Pulmonary artery endothelial cell (primary cell): ENCODE measurements at regions not wholly inside any gene's neighbourhood (a gene's known extent, or its start where the extent isn't known, plus 50 kb on each side); places are given as distances from the start of the nearest gene placed in this dataset.
"Not testable (repeated sequence)": the region's sequence is repeated elsewhere in the genome, so short reads cannot be mapped to it uniquely, and the experiment has no call there.

Source experiments
- DNase-seq: peaks from one replicate; pipeline ENCODE4 v3.0.0-alpha.2; 2011; ENCODE audit warnings: low read depth, low spot score

DNA sequence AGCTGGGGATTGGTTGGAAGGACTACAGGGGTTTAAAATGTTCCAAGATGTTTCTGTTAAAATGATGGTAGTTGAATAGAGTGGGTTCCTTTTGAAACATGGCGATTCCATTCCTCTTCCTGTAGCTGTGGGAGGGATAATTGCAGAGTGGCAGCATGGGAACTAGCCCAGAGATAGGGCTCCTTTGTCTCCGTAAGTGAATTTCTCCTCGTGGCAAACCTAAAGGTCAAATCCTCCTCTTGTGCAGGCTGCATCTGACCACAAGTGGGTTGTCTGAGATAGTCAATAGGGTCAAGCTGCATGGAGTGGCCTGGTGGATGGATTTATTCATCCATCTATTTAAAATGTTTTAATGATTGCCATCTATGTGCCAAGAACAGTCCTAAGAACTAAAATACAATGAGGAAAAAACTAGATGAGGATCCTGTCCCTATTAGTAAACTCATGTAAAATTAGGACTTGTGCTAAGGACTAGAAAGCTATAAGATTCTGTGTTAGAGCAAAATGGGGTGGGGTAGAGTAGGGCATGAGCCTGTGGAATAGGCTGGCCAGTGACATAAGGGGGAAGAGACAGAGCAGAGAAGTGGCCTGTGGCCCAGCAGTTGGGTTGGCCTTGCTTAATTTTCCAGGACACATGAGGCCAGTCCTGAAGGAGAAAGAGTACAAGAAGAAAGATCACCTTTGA is 89.1 kb upstream of the IVNS1ABP start:
- DNase-seq: no peak

- no peak for DNase-seq
These were observed 88.0 kb upstream of the IVNS1ABP start for GRCh38 chr1:185404907-185405568.

GRCh38 chr1:185404291-185404690 is 87.2 kb upstream of the IVNS1ABP start:
- no peak for DNase-seq

- no peak for DNase-seq
These were observed 85.9 kb upstream of the IVNS1ABP start for GRCh38 chr1:185402930-185403329.

GRCh38 chr1:185401019-185401418 is 84.0 kb upstream of the IVNS1ABP start:
- DNase-seq: no peak

DNA sequence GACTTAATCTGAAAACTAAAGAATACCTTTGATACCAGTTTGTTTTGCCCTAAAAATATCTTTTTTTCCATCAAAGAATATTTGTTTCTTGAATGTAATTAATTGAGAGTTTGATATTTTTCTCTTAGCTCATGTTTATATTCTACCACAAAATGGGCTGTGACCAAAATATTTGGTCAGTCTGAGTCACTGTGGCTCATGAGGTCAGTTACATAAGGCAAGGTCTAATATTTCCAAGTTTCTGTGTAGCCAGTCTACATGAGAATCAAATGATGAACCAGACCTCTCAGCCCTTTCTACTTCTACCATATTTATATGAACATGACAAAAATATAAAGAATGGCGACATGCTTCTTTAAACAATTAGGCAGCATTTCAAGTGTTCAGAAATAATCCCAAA is 83.0 kb upstream of the IVNS1ABP start:
- DNase-seq: no peak

DNA sequence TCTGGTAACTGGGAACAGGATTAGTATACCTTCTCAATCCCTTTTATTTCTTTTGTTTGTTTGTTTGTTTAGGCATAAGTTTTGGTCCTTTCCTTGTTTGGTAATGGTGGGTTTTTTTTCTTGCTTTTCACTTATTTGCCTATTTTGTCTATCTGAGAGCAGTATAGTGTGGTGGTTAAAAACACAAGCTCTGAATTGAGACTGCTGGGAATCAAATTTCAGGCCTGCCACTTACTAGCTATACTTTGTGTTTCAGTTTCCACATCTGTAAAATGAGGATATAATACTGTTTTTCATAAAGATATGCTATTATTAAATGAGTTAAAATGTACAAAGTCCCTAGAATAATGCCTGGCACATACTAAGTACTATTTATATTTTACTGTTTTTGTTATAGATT is 81.6 kb upstream of the IVNS1ABP start:
- DNase-seq: no peak

DNA sequence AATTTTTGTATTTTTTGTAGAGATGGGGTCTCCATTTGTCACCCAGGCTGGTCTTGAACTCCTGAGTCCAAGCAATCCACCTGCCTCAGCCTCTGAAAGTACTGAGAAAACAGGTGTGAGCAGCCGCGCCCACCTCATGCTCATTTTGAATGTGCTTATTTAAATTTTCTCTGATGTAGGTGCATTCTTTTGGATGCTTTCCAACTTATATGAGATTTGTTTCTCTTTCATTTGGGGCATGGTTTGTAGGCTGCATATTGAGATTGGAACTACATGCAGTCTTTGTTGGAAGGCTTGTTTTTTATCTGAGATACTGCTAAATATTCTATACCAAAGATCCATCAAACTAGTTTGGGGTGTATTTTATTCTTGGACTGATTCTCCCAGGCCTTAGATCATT is 81.0 kb upstream of the IVNS1ABP start:
- DNase-seq: no peak

DNA sequence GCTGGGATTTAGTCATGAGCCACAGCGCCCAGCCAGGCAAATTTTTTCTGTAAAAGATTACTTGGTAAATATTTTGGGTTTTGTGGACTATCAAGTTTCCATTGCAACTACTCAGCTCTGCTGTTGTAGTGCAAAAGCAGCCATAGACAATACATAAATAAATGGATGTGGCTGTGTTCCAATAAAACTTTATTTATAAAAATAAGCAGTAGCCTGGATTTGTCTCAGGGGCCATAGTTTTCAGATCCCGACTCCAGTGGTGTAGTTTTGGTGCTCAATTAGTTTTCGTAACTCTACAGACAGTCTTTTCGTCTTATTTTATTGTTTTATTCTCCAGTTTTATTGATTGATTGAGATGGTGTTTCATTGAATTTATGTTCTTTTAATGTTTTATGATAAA is 80.1 kb upstream of the IVNS1ABP start:
- no peak for DNase-seq

DNA sequence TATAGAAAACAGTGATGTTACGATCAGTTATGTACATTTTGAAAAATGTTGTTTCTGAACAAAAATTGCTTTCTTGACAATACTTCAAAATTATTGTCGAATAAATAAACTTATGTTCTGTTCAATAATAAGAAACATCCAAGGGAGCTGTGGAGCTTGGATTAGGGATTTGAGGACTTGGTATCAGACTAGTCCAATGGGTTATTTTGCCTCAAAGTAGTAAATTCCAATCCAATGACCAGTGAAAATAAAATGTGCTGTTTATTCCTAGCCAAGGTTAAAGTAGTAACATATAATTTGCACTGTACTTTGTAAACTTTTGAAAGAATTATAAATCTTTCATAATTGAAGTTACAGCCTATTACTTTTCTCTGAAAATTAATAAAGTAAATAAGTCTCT is 79.1 kb upstream of the IVNS1ABP start:
- DNase-seq: no peak

DNA sequence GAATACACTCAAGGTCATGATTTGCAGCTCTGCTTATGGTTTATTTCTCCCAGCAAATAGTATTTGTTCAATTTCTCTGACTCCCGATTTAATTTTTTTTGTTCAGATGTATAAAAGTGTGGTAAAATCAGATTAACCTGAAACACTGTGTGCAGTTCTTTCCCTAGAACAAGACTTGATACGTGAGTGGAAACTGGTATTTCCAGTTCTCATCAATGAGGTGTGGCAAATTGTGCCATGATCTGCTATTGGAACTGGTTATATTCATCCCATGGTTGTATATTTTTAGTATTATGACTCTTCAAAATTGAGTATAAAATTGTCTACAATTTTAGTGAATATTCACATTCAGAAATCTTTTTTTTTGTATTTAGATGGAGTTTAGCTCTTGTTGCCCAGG is 76.8 kb upstream of the IVNS1ABP start:
- no peak for DNase-seq

- DNase-seq: no peak
These were observed 76.2 kb upstream of the IVNS1ABP start for GRCh38 chr1:185393205-185393604.

- no peak for DNase-seq
These were observed 71.8 kb upstream of the IVNS1ABP start for GRCh38 chr1:185388815-185389214.

DNA sequence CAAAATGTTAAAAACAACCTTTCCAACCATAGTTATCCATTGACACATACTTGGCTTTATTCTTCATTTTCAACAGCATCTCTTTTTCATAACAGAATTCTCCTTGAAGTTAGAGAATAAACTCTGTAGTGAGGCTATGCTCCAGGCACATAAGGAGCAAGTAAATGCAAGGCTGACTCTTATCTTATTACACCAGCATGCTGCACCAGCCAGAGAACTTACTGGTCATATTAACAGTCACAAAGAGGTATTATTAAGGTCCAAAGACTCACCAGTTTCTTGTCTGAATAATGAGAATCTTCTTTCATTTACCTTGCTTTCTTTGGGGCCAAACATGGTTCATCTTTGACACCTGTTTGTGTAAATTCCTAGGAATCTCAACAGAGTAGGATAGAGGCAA is 71.3 kb upstream of the IVNS1ABP start:
- DNase-seq: no peak

DNA sequence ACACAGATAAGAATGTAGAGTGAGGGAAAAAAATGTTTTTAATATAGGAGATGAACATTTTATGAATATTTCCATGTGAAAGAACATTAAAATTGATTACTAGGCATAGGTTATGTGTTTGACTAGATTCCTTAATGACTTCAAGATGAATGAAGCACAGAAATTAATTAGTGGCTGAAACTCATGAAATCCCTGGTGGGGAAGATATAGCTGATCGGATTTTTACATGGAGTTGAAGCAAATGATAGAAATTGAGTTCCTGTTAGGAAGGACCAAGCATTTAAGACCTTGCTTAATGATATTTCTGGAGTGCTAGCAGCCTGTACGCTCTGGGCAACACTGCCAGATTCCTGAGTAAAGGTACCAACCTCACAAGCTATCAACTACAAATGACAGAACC is 68.9 kb upstream of the IVNS1ABP start:
- DNase-seq: no peak

DNA sequence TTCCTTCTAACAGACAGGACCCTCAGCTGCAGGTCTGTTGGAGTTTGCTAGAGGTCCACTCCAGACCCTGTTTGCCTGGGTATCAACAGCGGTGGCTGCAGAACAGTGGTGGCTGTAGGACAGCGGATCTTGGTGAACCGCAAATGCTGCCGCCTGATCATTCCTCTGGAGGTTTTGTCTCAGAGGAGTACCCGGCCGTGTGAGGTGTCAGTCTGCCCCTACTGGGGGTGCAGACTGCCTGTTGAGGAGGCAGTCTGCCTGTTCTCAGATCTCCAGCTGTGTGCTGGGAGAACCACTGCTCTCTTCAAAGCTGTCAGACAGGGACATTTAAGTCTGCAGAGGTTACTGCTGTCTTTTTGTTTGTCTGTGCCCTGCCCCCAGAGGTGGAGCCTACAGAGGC is 66.8 kb upstream of the IVNS1ABP start:
- not testable (repeated sequence) for DNase-seq

DNA sequence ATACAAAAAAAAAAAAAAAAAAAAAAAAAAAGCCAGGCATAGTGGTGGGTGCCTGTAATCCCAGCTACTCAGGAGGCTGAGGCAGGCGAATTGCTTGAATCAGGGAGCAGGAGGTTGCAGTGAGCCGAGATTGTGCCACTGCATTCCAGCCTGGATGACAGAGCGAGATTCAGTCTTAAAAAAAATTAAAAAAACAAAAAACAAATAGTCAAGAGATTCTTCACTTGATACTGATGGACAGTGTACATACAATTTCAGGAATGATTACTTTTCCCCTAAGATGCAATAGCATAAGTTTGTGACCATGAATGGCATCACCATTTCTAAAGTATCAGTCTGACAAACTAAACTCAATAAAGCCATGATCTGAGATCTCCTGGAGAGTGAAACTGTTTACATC is 60.8 kb upstream of the IVNS1ABP start:
- DNase-seq: no peak

- no peak for DNase-seq
These were observed 60.0 kb upstream of the IVNS1ABP start for GRCh38 chr1:185376840-185377635.

GRCh38 chr1:185376288-185376687 is 59.2 kb upstream of the IVNS1ABP start:
- no peak for DNase-seq

DNA sequence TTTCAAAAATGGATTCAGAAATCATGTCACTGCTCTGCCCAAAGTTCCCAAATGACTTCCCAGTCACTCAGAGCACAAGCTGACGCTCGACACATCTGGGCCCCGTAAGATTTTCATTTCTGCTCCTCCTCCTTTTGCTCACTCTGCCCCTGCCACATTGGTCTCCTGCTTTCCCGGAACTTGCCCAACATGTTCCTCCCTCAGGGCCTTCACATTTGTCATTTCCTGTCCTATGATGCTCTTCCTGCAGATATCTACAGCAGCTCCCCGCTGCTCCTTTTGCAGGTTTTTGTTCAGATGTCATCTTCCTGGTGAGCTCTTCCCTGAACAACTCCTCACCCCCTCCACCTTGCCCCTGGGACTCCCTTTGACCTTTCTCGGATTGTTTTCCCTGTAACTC is 58.5 kb upstream of the IVNS1ABP start:
- DNase-seq: peak; percentile 63

GRCh38 chr1:185373813-185374529 is 56.9 kb upstream of the IVNS1ABP start:
- peak; percentile 73 for DNase-seq

- DNase-seq: no peak
These were observed 52.7 kb upstream of the IVNS1ABP start for GRCh38 chr1:185369786-185370185.
